ENCODE measurements at regions not wholly inside any gene's neighbourhood (a gene's known extent, or its start where the extent isn't known, plus 50 kb on each side); places are given as distances from the start of the nearest gene placed in this dataset.
"Not testable (repeated sequence)": the region's sequence is repeated elsewhere in the genome, so short reads cannot be mapped to it uniquely, and the experiment has no call there.

DNA sequence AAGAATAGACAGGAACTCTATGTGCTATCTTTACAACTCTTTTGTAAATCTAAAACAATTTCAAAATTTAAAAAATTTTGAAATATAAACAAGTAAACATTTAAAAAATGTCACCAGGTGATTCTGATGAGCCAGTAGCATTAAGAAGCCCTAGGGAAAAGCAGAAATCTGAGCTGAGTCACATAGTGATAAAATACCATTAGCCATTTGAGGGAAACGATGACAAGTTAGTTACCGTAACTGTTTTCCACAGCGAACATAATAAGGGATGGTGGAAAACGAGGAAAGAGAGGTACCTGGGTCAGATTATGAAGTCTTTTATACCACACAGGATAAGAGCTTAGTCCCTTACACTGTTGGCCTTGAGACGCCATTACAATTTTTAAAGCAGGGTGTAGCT, 55.5 kb downstream of the PRR15 start:
- no peak for DNase-seq (ENCODE audit: low read depth, low spot score)

DNA sequence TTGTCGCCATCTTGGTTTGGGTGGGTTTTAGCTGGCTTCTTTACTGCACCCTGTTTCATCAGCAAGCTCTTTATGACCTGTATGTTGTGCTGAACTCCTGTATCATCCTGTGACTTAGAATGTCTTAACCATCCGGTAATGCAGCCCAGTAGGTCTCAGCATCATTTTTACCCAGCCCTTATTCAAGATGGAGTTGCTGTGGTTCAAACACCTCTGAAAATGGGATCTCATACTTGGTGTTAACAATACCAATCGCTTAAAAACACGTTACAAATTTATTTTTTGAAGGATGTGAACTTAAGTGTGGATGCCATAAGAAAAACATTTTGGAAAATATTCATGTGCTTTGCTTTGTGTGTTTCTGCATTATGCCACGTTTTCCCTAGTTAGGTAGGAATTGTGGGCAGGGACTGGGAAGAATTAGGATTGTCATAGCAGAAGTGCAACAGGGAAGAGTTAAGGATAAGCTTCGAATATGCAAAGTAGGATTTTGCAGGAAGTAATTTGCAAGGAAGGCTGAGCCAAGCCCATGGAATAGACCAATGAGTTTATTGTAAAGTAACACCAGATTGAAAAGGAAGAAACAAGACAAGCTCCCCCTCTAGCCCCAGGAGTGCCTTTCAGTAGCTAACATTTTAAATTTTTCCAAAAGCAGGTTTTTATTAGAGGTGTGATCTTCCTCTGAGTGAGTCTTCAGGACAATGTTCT, 56.4 kb downstream of the PRR15 start:
- no peak for DNase-seq (ENCODE audit: low read depth, low spot score)

DNA sequence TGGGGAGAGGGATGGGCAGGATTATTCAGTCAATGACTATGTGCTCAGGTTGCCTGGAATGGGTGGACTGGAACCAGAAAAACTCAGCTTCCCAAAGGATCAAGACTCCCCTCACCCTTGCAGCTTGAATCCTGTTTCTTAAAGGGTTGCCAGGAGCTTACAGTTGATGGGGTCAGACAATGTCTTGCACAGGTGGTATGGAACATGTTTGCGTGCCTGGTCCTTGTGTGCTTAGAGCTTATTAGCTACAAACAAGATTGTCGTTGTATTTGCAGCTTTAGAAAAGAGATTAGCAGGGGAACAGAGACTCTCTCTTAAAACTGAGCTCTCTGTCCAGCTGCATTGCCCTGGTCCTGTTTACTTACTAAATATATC, 56.9 kb downstream of the PRR15 start:
- no peak for DNase-seq (ENCODE audit: low read depth, low spot score)

DNA sequence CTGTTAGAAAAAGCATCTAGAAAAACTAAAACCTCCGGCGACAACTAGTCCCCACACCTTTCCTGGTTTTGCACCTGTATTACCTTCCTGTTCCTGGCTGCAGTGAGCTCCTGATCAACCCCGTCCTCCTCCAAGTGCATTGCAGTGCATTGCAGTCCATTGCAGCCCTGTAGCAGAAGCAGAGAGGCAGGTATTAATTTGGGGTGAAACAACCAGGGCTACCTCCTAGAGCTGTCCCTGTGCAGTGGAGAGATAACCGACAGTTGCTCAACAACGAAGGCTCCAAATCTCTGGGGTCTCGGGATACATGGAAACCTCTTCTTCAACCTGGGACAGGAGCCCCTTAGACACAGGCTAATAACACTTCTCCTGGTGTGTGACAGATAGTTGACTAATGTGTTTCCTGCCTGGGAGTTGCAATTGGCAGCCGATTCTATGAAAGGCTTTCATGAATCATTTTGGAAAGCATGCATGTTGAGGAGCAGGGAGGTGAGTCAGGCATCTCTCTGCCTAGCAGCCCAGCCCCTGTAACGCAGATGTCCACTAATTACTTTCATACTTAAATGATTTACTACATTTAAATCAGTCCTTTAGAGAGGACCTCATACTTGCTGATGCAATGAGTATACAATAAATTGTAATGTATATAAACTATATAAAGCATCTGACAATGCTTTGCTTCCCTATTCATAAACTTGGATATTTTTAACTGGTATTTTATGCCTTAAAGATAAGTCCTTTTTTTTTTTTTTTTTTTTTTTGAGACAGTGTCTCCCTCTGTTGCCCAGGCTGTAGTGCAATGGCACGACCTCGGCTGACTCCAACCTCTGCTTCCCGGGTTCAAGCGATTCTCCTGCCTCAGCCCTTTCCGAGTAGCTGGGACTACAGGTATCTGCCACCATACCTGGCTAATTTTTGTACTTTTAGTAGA, 59.0 kb downstream of the PRR15 start:
- no peak for DNase-seq (ENCODE audit: low read depth, low spot score)

DNA sequence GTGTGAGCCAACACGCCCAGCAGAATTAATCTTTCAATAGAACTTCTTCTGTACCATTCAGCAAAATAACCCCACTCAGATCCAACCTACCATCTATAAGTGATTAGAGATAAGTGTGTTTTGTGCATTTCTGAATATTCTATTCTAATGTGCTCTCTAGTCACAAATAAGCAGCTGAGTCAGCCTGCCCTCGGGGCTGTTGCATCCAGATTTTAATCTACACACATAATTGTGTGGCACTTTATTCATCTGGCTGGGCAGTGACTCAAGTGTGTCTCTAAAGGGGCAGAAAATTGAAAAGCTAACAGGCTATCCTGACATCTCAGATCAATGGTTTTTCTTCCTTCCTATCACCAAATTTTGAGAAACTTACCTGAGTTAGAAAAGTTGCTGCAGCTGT, 60.3 kb downstream of the PRR15 start:
- DNase-seq (ENCODE audit: low read depth, low spot score) = no peak

DNA sequence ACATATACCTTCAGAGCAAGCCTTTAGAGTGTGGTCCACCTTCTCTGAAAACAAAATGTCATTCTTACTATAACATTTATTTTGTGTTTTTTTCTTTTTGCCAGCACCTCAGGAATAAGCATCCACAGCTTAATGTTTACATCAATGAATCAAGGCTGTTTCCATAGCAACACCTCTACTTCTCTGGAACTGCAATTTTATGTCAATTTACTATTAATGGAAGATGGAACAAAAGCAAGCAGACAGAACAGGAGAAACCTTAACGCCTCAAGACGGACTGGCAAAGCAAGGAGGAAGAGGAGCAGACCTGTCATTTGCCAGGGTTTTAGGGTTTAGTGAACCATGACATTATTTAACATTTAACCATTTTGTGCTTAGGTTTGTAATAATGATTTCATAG, 63.1 kb downstream of the PRR15 start:
- DNase-seq (ENCODE audit: low read depth, low spot score) = no peak

DNA sequence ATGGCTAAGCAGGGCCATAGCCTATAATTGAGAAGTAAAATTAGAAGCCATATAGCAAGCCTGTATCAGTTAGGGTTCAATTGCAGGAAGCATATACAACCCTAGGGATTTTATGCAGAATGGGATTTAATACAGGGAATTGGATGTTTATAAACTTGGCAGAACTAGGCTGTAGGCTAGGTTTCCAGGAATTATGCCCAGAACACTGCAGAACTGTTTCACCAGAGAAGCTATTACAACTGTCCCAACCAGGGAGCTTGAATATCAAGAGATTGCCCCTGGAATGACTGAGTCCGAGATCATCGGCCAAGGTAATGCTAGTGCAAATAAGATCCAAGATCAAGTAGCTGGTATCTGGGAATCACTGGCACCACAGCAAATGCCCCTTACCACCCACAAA, 64.0 kb downstream of the PRR15 start:
- DNase-seq (ENCODE audit: low read depth, low spot score) = no peak

DNA sequence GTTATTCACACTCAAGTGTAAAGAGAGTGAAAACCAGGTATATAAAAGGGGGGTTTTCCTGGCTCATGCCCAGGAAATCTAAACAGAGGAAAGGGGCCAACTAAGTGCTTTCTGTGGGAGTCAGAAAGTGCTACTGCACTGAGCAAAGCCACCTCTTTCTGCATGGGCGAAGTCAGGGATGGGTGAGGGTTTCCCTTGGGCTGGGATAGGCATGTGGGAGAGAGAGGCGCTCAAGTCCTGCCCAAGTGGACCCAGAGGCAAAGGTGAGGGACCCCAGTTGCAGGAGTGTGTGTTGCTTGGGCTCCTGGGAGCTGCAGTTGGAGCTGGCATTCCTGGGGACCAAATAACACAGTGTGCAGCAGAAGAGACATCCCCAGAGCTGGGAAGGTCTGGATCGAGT, 65.9 kb downstream of the PRR15 start:
- DNase-seq (ENCODE audit: low read depth, low spot score) = no peak

DNA sequence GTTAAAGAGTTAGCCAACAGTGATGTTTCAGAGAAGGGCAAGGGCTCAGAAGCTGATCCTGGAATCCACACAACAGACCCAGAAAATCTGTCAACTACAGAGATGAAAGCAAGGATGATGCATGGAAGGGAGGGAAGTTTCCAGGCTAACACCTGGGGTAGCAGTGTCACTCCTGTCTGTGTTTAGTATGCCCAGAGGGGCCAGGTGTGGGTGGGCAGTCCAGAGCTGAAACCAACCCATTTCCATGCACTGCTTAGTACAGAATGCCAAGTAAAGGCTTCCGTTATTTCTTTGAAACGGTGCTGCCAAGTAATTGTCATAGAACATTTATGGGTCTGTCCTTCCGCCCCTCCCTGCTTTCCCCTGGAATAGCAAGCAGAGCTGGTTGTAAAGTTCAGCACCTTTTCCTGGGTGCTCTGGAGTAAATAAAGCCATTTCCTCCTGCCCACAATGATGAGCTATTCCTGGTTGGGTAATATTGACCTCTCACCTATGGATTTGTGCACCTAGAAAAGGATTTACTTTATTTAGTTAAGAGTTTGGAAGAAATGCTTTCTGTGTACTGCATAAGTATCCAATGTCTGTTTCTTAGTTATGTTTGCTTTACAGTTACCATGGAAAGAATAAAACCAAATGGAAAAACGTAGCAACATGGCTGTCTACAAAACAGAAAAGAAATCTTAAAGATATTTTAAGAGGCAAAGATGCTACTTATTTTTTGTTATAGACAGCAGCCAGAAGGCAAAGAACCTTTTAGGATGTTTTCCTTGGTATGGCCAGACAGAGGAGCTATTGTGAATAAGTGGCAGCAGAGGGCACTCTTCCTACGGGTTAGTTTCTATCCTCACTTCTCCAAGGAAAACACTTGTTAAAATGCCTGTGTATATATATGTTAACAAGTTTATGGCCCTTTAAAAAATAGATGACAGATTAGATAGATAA, 71.7 kb downstream of the PRR15 start:
- not testable (repeated sequence) for DNase-seq (ENCODE audit: low read depth, low spot score)

DNA sequence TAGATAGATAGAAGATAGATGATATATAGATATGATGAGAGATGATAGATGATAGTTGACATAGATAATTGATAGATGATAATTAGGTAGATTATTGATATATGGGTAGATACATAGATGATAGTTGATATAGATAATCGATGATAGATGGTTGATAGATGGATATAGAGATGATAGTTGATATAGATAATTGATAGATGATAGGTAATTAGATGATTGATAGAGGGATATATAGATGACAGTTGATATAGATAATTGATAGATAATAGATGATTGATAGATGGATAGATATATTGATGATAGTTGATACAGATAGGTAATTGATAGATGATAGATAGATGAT, 72.3 kb downstream of the PRR15 start:
- no peak for DNase-seq (ENCODE audit: low read depth, low spot score)

DNA sequence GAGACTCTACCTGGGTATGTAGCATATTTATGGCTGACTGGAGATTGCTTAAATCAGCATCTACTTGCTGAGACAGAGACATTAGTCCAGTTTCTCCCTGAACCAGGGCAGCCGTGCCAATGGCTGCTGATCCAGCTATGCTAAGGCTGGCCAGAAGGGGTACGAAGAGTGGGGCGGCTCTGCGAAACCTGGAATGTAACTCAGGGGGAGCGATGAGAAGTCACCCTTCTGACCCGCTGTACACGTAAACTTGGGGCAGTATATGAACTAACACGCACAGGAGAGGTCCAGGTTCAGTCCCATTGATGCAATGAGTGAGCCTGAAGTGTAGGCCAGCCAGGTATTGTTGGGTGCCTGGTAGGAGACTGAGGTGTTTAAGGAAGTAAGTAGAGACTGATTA, 73.7 kb downstream of the PRR15 start:
- DNase-seq (ENCODE audit: low read depth, low spot score) = no peak

DNA sequence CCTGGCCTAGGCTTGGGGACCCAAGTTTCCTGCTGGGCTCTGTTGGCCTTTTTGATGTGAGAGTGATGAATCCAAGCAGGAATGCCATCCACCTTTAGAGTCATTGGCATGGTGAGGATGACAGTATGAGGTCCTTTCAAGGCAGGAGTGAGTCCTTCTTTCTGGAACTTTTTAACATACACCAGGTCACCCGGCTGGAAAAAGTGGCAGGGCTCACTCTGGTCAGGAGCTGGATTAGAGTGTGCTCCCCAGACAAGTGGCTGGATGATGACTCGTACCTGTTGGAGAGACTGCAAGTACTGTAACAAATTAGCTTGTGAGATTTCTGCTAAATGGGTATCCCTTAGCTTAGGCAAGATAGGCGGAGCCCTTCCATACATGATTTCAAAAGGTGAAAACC, 75.2 kb downstream of the PRR15 start:
- DNase-seq (ENCODE audit: low read depth, low spot score) = not testable (repeated sequence)

DNA sequence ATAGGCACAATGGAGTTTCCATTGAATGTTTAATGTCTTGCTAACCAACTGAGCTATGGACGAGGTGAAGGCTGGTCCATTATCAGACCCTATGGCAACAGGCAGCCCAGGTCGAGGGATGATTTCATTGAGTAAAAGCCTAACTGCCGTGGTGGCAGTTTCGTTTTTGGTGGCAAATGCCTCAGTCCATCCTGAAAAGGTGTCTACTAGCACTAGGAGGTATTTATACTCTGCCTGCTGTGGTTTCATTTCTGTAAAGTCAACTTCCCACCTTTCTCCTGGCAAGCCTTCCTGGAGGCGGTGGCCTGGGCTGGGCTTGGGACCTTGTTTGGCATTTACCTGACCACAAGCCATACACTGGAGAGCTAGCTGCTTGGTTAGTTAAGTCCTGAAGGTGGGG, 75.8 kb downstream of the PRR15 start:
- DNase-seq (ENCODE audit: low read depth, low spot score) = no peak

DNA sequence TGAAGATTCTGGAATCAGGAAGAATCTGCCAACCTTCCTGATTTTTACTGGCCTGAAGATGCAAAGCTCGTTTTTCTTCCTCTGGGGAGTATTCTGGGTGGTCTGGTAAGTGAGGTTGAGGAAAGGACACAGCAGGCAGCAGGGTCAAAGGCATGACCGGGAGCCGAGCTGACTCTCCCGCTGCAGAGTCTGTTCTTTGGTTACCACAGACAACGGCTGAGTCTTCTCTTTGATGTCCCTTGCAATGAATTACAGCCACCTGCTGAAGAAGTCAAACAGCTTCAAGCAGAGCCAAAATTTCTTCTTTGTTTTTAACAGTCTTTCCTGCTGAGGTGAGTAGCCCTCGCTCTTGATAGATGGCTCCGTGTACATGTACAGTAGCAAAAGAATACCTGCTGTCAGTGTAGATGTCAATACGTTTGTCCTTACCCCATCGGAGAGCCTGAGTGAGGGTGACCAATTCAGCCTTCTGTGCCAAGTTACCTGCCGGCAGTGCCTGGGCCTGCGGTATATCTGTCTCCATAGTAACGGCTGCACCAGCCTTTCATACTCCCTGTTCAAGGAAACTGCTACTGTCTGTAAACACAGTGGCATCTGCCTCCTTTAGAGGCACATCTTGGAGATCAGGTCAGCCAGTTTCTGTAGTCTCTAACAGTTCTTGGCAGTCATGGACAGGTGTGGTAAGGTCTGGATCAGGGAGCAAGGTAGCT, 76.4 kb downstream of the PRR15 start:
- DNase-seq (ENCODE audit: low read depth, low spot score) = no peak

DNA sequence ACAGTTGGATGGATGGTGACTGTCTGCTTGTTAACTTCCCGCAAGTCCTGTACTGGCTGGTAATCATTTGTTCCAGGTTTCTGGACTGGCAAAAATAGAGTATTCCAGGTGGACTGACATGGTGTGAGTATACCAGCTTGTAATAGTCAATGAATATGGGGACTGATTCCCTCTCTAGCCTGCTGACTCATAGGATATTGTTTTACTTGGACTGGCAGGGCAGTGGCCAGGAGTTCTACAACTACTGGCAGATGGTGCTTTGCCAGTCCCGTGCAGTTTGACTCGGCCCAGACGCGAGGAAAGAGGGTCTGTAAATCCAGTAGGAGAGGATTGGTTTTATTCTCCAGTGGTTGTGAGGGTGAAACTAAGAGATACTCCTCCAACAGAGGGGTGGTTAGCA, 78.0 kb downstream of the PRR15 start:
- no peak for DNase-seq (ENCODE audit: low read depth, low spot score)

DNA sequence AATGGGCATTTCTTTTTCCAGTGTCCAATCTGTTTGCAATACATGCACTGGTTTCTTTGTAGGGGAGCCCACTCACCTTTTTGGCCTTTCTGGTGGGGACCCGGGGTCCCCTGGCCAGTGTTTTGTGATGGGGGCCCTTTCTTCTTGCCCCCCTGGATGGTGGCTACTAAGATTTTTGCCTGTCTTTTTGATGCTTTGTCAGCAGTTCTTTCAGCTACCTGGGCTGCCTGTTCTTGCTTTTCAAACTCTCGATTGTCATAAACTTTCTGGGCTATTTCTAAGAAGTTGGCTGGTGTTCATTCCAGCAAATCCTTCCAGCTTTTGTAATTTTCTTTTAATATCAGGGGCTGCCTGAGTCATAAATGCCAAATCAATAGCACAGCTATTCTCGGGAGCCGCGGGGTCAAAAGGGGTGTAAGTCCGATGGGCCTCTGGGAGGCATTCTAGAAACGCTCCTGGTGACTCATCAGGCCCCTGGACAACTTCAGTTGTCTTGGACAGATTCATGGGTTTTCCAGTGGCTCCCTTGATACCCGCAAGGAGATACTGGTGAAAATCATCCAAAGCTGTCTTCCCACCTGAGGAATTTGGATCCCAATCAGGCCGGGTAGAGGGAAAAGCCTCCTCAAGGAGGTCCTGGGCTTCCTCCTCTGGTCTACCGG, 79.0 kb downstream of the PRR15 start:
- DNase-seq (ENCODE audit: low read depth, low spot score) = no peak

DNA sequence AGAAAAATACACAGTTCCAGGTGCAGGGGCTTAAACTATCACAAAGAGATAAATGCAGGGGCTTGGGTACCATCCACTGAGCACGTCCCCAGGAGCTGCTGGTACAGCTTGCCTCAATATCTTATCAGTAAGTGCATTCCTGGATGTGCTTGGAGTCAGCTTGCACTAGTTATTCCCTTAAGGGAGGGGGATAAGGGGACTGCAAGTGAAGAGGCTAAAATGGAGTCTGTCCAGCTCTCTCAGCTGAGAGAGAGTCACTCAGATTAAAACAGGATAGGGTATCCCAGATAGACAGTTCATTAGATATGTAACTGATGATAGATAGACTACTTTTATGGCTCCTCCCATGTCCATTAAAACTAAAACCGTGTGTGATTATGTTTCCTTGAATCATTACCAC, 82.5 kb downstream of the PRR15 start:
- not testable (repeated sequence) for DNase-seq (ENCODE audit: low read depth, low spot score)

DNA sequence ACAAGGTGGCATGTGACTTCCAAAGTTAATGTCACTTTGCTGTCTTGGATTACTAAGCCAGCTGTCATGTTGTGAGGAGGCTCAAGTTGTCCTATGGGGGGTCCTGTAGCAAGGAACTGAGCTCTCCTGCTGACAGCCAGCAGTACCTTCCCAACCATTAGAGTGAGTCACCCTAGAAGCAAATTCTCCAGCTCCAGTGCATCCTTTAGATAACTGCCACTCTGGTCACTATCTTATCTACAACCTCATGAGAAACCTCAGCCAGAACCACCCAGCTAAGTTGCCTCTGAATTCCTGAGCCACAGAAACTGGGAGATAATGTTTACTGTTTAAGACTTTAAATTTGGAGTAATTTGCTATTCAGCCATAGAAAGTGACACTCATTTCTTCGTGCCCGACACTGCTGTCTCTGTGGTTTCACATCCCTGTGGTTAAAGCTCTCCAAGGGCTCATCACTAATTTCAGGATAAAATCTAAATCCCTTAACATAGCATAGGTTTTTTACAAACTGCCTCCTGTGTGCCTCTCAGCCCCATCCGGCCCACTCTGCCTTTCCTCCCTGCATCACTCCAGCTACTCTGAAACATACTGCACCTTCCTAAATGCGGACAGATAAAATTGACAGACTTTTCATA, 83.5 kb downstream of the PRR15 start:
- DNase-seq (ENCODE audit: low read depth, low spot score) = no peak

DNA sequence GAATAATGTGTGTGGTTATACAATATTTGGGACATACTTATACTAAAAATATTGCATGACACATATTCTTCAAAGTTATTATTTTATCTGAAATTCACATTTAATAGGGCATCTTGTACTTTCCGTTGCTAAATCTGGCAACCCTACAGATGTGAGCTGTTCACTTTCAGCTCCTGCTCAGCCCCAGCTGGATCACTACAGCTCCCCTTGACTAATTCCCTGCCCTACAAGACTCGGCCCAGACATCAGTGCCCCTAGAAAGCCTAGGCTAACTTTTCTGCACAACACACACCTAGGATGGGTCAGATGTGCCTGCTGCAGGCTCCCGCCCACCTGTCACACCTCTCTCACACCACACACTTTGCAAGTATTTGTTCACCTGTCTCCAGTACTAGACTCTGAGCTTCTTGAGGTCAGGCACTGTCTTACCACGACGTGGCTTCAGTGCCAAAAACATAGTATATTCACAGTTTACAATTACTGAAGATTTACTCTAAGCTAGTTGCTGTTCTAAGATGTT, 84.1 kb downstream of the PRR15 start:
- not testable (repeated sequence) for DNase-seq (ENCODE audit: low read depth, low spot score)

DNA sequence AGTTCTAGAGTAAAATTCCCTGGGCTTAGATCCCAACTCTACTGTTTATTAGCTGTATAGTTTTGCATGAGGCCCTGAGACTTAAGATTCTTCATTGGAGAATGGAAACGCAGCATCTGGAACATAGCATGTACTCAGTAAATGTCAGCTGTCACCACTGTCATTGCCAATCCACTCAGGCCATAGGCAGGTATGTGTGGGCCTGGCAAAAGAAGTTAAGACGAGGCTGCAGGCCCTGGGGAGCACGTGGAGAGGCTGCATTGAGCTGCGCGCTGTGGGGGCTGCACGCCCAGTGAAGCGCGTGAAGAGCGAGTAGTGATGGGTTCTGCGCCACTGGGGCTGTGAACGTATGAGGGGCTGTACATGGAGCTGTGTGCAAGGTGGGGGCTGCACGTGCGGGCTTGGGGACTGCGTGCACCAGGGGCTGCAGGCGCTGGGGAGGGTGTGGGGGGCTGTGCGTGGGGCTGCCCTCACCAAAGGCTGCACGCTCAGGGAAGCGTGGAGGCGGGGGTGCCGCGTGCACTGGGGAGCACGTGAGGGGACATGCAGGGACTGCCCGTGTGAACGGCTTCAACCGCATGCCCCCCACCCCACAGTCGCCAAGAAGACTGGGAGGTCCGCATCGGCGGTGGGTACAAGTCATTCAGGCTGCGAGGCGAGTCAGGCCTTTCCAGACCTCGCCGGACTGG, 85.5 kb downstream of the PRR15 start:
- DNase-seq (ENCODE audit: low read depth, low spot score) = no peak
